GM19043 (cell line): ENCODE measurements at regions not wholly inside any gene's neighbourhood (a gene's known extent, or its start where the extent isn't known, plus 50 kb on each side); places are given as distances from the start of the nearest gene placed in this dataset.
"Not testable (repeated sequence)": the region's sequence is repeated elsewhere in the genome, so short reads cannot be mapped to it uniquely, and the experiment has no call there.

ENCODE experiments used
- ATAC-seq: cut with Tn5 transposase; IDR thresholded peaks from one replicate; pipeline ENCODE4 v1.9.1; 2021; ENCODE audit warnings: low read depth; ENCODE audit not compliant: unreplicated experiment

- no peak for ATAC-seq
Measured at GRCh38 chr7:149683898-149684297, 89.5 kb downstream of the ZNF467 start.

DNA sequence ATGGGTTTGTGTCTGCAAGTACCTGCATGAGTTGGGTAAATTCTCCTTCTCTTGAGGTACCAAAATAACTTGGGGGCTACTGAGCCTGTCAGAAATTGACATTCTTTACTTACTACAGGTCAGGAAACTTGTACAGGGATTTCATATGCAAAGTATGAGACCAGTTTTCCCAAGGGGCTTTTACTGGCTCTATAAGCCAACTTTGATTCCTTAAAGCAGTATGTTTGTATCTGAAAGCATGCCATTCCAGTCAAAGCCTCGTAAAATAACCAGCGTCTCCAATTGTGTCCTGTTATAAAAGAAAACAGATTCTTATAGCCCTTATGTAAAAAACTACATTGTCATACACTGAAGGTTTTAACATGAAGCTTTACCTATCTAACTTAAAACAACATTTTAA, 90.2 kb downstream of the ZNF467 start:
- no peak for ATAC-seq

GRCh38 chr7:149682038-149682437, 91.3 kb downstream of the ZNF467 start:
- no peak for ATAC-seq

DNA sequence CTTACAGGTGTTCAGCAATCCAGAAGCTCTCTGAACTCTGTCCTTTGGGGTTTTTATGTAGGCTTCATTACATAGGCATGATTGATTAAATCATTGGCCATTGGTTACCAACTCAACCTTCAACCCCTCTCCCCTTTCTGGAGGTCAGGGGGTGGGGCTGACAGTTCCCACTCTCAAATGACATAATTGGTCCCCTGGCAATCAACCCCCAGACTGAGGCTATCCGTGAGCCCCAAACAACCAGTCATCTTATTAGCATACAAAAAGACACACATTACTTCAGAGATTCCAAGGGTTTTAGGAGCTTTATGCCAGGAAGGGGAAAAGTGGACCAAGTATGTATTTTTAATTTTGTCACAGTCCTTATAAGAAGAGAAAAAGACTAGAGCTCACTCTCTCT, 92.1 kb downstream of the ZNF467 start:
- ATAC-seq, result no peak

DNA sequence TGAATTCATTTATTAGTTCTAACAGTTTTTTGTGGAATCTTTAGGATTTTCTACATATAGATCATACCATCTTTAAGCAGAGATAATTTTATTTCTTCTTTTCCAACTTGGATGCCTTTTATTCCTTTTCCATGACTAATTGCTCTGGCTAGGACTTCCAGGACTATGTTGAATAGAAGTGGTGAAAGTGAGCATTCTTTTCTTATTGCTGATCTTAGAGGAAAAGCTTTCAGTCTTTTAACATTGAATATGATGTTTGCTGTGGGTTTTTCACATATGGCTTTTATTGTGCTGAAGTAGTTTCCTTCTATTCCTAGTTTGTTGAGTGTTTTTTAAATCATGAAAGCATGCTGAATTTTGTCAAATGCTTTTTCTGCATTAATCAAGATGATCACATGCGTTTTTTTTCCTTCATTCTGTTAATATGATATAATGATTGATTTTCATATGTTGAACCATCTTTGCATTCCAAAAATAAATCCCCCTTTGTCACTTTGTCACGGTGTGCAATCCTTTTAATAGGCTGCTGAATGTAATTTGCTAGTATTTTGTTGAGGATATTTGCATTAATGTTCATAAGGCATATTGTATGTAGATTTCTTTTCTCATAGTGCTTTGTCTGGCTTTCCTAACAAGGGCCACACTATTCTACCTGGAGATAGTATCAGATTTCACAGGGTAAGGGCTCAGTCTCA, 92.9 kb downstream of the ZNF467 start:
- ATAC-seq, result no peak

GRCh38 chr7:149674728-149675385, 98.5 kb downstream of the ZNF467 start:
- ATAC-seq, result not testable (repeated sequence)

DNA sequence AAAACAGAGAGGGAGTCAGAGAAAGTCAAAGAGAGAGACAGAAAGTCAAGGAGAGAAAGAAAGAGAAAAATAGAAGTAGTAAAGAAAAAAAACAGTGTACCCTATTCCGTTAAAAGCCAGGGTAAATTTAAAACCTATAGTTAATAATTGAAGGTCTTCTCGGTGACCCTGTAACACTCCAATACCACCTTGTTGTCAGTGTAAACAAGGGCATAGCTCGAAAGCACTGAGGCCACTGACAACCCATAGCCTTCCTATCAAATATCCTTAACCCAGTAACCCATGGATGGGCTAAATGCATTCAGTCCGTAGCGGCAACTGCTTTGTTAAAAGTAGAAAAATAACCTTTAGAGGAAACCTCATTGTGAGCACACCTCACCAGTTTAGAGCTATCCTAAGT, 100.4 kb downstream of the ZNF467 start:
- ATAC-seq, result no peak

GRCh38 chr7:149670288-149670687, 103.1 kb downstream of the ZNF467 start:
- ATAC-seq, result no peak

GRCh38 chr7:149669121-149669818, 104.1 kb downstream of the ZNF467 start:
- ATAC-seq, result no peak

DNA sequence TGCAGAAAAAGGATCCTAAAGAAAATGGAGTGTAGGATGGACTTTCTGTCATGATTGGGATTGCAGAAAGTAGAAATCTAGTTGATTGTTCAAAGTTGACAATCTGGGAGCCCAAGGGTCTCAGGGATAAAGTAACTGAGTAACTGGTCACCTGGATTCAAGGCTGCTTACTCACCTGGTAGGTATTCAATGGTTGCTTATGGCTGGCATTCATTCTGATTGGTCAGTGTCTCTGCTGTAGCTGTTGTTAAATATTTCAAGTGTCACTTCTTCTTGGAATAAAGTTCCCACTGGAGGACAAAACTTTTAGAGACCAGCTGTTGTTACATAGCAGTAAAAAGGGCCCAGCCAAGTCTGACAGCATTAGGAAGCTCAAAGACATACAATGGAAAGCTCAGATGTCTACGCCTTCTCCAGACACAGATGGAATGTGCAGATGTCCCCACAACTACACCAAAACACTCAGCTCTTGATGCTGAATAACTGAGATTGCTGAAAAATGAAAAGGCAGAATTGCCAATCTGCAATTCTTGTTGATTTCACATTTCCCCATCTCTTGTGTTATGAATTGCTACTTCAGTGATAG, 106.9 kb downstream of the ZNF467 start:
- ATAC-seq, result no peak

GRCh38 chr7:149665618-149666017, 107.8 kb downstream of the ZNF467 start:
- not testable (repeated sequence) for ATAC-seq

DNA sequence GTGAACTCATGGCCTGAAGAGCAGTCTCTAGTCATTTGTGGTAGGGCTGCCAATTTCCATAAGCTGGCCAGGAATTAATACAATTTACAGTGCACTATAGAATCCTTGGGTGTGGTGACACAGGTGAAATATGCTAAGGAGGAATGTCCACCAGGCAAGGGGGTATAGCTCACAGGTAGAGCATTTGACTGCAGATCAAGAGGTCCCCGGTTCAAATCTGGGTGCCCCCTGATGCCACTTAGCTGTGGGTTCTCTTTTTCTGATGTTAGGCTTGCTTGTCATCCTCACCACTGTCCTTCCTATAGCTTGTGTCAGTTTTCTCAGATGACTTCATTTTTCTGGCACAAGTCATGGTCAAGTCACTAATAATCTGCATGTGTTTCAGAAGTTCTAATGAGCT, 108.7 kb downstream of the ZNF467 start:
- ATAC-seq, result no peak

GRCh38 chr7:149664176-149664575, 109.2 kb downstream of the ZNF467 start:
- ATAC-seq, result no peak

- ATAC-seq, result peak; percentile 97
Measured at GRCh38 chr7:149662591-149663095, 110.7 kb downstream of the ZNF467 start.

DNA sequence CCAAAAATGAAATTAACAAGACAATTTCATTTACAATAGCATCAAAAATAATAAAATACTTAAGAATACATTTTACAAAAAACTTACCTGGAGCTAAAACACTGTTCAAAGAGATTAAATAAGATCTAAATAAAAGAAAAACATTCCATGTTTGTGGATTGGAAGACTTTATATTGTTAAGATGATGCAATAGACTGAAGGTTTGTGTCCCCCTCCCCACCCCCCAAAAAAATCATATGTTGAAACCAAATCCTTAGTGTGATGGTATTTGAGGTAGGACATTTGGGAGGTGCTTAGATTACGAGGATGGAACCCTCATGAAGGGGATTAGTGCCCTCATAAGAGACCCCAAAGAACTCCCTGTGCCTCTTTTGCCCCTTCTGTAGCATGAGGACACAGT, 117.6 kb downstream of the ZNF467 start:
- ATAC-seq, result no peak

DNA sequence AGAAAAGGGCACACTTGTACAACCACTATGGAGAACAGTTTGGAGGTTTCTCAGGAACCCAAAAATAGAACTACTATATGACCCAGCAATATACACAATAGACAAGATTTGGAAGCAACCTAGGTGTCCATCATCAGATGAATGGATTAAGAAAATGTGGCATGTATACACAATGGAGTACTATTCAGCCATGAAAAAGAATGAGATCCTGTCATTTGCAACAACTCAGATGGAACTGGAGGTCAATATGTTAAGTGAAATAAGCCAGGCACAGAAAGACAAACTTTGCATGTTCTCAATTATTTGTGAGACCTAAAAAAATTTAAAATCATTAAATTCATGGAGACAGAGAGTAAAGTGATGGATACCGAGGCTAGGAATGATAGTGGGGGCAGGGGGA, 118.8 kb downstream of the ZNF467 start:
- no peak for ATAC-seq

DNA sequence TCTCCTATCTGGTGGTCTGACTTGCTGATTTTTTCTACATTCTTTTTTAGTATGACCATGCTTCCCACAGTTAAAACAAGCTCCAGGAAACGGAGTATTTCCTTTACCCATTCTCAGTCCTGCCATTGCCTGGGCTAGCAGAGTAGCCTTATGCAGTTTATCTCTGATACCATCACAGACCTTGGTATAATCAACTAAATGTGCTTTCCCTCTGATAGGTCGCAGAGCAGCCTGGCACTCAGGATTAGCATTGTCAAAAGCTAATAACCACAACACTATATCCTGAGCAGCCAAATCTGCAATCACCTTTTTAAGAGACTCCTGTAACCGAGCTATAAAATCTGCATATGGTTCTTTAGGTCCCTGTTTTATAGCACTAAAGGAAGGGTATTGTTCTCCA, 123.2 kb downstream of the ZNF467 start:
- not testable (repeated sequence) for ATAC-seq

DNA sequence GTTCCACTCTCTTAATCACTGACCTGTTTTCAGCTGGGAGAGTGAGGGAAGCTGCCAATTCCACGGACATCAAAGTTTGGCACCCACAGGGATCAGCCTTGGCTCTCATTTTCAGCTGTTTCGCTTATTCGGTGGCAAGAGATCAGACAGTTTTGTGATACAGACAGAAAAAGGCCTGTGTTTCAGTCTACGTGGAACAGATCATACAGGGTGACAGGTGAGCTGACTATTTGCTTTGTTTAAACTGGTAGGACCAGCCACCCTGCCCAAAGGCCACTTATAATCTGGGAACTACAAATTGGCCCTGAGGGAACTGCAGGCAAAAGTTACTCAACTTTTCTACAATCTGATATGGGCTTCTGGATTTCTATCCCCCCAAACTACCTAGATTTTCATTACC, 128.6 kb downstream of the ZNF467 start:
- ATAC-seq, result no peak

DNA sequence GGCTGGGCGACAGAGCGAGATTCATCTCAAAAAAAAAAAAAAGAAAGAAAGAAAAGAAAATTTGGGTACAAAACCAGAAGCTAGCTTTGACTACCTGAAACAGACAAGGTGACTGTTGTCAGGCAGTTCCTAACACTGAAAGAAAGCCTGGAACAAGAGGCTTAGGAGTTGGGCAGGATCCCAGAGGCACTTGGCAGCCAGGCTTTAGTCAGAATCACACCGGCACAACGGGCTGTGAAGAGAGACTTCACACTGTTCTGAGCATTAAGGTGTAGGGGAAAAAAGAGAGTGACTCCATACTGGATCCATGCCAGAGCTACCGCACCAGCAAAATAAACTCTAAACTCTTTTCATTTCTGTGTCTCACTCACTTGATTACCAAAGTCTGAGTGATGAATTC, 130.8 kb downstream of the ZNF467 start:
- ATAC-seq, result no peak

GRCh38 chr7:149638566-149639320, 134.6 kb downstream of the ZNF467 start:
- ATAC-seq, result no peak
